ENCODE measurements at regions not wholly inside any gene's neighbourhood (a gene's known extent, or its start where the extent isn't known, plus 50 kb on each side); places are given as distances from the start of the nearest gene placed in this dataset.

- no peak overlapping the region for H3K27ac ChIP-seq
- TF ChIP-seq CTCF (IDR thresholded peaks at IDR 0.05), result no peak
- no peak for TF ChIP-seq ZFX (IDR thresholded peaks at IDR 0.05; ENCODE audit: borderline replicate concordance)
Observed at GRCh38 chr11:115930886-115931547, 426.8 kb upstream of the CADM1 start.

- no peak for TF ChIP-seq CTCF (IDR thresholded peaks at IDR 0.05)
- TF ChIP-seq ZFX (IDR thresholded peaks at IDR 0.05; ENCODE audit: borderline replicate concordance), result no peak
- H3K27ac ChIP-seq, result no peak overlapping the region
Observed at GRCh38 chr11:115930291-115930690, 426.1 kb upstream of the CADM1 start.

- TF ChIP-seq ZFX (IDR thresholded peaks at IDR 0.05; ENCODE audit: borderline replicate concordance) (no peak), CTCF (IDR thresholded peaks at IDR 0.05) (no peak)
- H3K27ac ChIP-seq, result no peak overlapping the region
Observed at GRCh38 chr11:115929618-115930129, 425.5 kb upstream of the CADM1 start.

- no peak overlapping the region for H3K27ac ChIP-seq
- no peak for TF ChIP-seq CTCF (IDR thresholded peaks at IDR 0.05)
- no peak for TF ChIP-seq ZFX (IDR thresholded peaks at IDR 0.05; ENCODE audit: borderline replicate concordance)
Observed at GRCh38 chr11:115928811-115929210, 424.6 kb upstream of the CADM1 start.

GRCh38 chr11:115927823-115928329 lies 423.7 kb upstream of the CADM1 start:
- H3K27ac ChIP-seq, result no peak overlapping the region
- TF ChIP-seq ZFX (IDR thresholded peaks at IDR 0.05; ENCODE audit: borderline replicate concordance), result no peak
- no peak for TF ChIP-seq CTCF (IDR thresholded peaks at IDR 0.05)

- no peak overlapping the region for H3K27ac ChIP-seq
- TF ChIP-seq CTCF (IDR thresholded peaks at IDR 0.05) (no peak), ZFX (IDR thresholded peaks at IDR 0.05; ENCODE audit: borderline replicate concordance) (no peak)
Observed at GRCh38 chr11:115926601-115927000, 422.4 kb upstream of the CADM1 start.

- TF ChIP-seq ZFX (IDR thresholded peaks at IDR 0.05; ENCODE audit: borderline replicate concordance) (no peak), CTCF (IDR thresholded peaks at IDR 0.05) (no peak)
- H3K27ac ChIP-seq, result no peak overlapping the region
Observed at GRCh38 chr11:115926138-115926537, 421.9 kb upstream of the CADM1 start.

All from 22Rv1 (cell line).